ENCODE measurements at regions not wholly inside any gene's neighbourhood (a gene's known extent, or its start where the extent isn't known, plus 50 kb on each side); places are given as distances from the start of the nearest gene placed in this dataset.

- Histone ChIP-seq H3K4me1 (ENCODE audit: control insufficient read depth in 5 of 5, insufficient read depth in 5 of 5, low read length in 5 of 5) (no peaks in the 10 kb centered on the region), H3K27me3 (ENCODE audit: control insufficient read depth in 3 of 3, insufficient read depth in 3 of 3, low read length in 2 of 3) (no peaks in the 10 kb centered on the region), H3K36me3 (ENCODE audit: control insufficient read depth in 4 of 4, insufficient read depth in 4 of 4, low read length in 4 of 4) (peaks cover 0 to 17% (median 6%) of the 10 kb centered on the region in 4 donors), H3K4me3 (no peak overlapping the region), H3K9me3 (ENCODE audit: control insufficient read depth in 4 of 4, insufficient read depth in 3 of 4, low read length in 3 of 4) (peaks cover 0 to 14% (median 3%) of the 10 kb centered on the region in 4 donors), H3K27ac (ENCODE audit: low read depth in 1 of 2, low read length in 1 of 2) (no peak overlapping the region), H3K9ac (ENCODE audit: insufficient read depth in 1 of 2, low read length in 2 of 2) (no peak overlapping the region)
- TF ChIP-seq, protein P1, sequence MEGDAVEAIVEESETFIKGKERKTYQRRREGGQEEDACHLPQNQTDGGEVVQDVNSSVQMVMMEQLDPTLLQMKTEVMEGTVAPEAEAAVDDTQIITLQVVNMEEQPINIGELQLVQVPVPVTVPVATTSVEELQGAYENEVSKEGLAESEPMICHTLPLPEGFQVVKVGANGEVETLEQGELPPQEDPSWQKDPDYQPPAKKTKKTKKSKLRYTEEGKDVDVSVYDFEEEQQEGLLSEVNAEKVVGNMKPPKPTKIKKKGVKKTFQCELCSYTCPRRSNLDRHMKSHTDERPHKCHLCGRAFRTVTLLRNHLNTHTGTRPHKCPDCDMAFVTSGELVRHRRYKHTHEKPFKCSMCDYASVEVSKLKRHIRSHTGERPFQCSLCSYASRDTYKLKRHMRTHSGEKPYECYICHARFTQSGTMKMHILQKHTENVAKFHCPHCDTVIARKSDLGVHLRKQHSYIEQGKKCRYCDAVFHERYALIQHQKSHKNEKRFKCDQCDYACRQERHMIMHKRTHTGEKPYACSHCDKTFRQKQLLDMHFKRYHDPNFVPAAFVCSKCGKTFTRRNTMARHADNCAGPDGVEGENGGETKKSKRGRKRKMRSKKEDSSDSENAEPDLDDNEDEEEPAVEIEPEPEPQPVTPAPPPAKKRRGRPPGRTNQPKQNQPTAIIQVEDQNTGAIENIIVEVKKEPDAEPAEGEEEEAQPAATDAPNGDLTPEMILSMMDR (IDR thresholded peaks at IDR 0.05; ENCODE audit: control extremely low read depth, extremely low read depth) = no peak
- 83 to 96% methylated on average over 3 of the region's 3 CpGs for WGBS, 2 donors
- ATAC-seq (ENCODE audit: insufficient read depth, low FRiP score) (no peak), DNase-seq (no peak)
These were observed 51.1 kb upstream of the NUDT6 start for GRCh38 chr4:122973465-122973864.

DNA sequence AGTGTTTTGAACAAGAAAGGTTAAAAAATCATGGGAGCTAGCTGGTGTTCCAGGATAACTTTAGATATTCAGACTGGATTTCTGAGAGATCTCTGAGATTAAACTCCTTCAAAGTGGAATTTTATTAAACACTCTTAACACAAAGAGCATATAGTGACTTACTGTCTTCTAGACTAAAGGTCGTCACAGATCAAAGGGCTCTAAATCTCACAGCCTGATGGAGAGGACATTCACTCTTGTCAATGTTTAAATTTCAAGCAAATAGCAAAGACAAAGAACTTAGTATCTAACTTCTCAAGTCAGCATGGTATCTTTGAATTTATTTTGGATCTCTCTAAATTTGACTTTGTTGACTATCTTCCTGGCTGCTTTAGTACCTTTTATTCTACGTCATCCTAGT lies 53.7 kb upstream of the NUDT6 start:
- ATAC-seq (ENCODE audit: insufficient read depth, low FRiP score) = no peak
- Histone ChIP-seq H3K4me3 (no peak overlapping the region), H3K36me3 (ENCODE audit: control insufficient read depth in 4 of 4, insufficient read depth in 4 of 4, low read length in 4 of 4) (peaks cover 7 to 38% (median 16%) of the 10 kb centered on the region in 4 donors), H3K27ac (ENCODE audit: low read depth in 1 of 2, low read length in 1 of 2) (no peak overlapping the region), H3K27me3 (ENCODE audit: control insufficient read depth in 3 of 3, insufficient read depth in 3 of 3, low read length in 2 of 3) (no peaks in the 10 kb centered on the region), H3K9me3 (ENCODE audit: control insufficient read depth in 4 of 4, insufficient read depth in 3 of 4, low read length in 3 of 4) (peaks cover 0 to 19% (median 6%) of the 10 kb centered on the region in 4 donors), H3K9ac (ENCODE audit: insufficient read depth in 1 of 2, low read length in 2 of 2) (no peak overlapping the region), H3K4me1 (ENCODE audit: control insufficient read depth in 5 of 5, insufficient read depth in 5 of 5, low read length in 5 of 5) (no peaks in the 10 kb centered on the region)
- no peak for DNase-seq
- 97 to 100% methylated on average over 2 of the region's 2 CpGs for WGBS, 2 donors
- TF ChIP-seq, protein P1 (IDR thresholded peaks at IDR 0.05; ENCODE audit: control extremely low read depth, extremely low read depth) = no peak

GRCh38 chr4:122977103-122977502 lies 54.7 kb upstream of the NUDT6 start:
- Histone ChIP-seq H3K9ac (ENCODE audit: insufficient read depth in 1 of 2, low read length in 2 of 2) (no peak overlapping the region), H3K36me3 (ENCODE audit: control insufficient read depth in 4 of 4, insufficient read depth in 4 of 4, low read length in 4 of 4) (peaks cover 7 to 41% (median 16%) of the 10 kb centered on the region in 4 donors), H3K27ac (ENCODE audit: low read depth in 1 of 2, low read length in 1 of 2) (no peak overlapping the region), H3K4me1 (ENCODE audit: control insufficient read depth in 5 of 5, insufficient read depth in 5 of 5, low read length in 5 of 5) (no peaks in the 10 kb centered on the region), H3K9me3 (ENCODE audit: control insufficient read depth in 4 of 4, insufficient read depth in 3 of 4, low read length in 3 of 4) (peaks cover 0 to 19% (median 6%) of the 10 kb centered on the region in 4 donors), H3K4me3 (no peak overlapping the region), H3K27me3 (ENCODE audit: control insufficient read depth in 3 of 3, insufficient read depth in 3 of 3, low read length in 2 of 3) (no peaks in the 10 kb centered on the region)
- DNase-seq (no peak), ATAC-seq (ENCODE audit: insufficient read depth, low FRiP score) (no peak)
- TF ChIP-seq, protein P1 (IDR thresholded peaks at IDR 0.05; ENCODE audit: control extremely low read depth, extremely low read depth) = no peak
- 98 to 99% methylated on average over 9 of the region's 9 CpGs for WGBS, 2 donors

GRCh38 chr4:122978109-122978508 lies 55.7 kb upstream of the NUDT6 start:
- TF ChIP-seq, protein P1 (IDR thresholded peaks at IDR 0.05; ENCODE audit: control extremely low read depth, extremely low read depth) = no peak
- H3K9ac ChIP-seq (ENCODE audit: insufficient read depth in 1 of 2, low read length in 2 of 2) = no peak overlapping the region
- H3K27me3 ChIP-seq (ENCODE audit: control insufficient read depth in 3 of 3, insufficient read depth in 3 of 3, low read length in 2 of 3) = no peaks in the 10 kb centered on the region
- peaks cover 0 to 19% (median 6%) of the 10 kb centered on the region in 4 donors for H3K9me3 ChIP-seq (ENCODE audit: control insufficient read depth in 4 of 4, insufficient read depth in 3 of 4, low read length in 3 of 4)
- no peaks in the 10 kb centered on the region for H3K4me1 ChIP-seq (ENCODE audit: control insufficient read depth in 5 of 5, insufficient read depth in 5 of 5, low read length in 5 of 5)
- peaks cover 7 to 41% (median 16%) of the 10 kb centered on the region in 4 donors for H3K36me3 ChIP-seq (ENCODE audit: control insufficient read depth in 4 of 4, insufficient read depth in 4 of 4, low read length in 4 of 4)
- 96 to 97% methylated on average over 5 of the region's 5 CpGs for WGBS, 2 donors
- ATAC-seq (ENCODE audit: insufficient read depth, low FRiP score) (no peak), DNase-seq (no peak)
- no peak overlapping the region for H3K4me3 ChIP-seq
- no peak overlapping the region for H3K27ac ChIP-seq (ENCODE audit: low read depth in 1 of 2, low read length in 1 of 2)
